ENCODE measurements at regions not wholly inside any gene's neighbourhood (a gene's known extent, or its start where the extent isn't known, plus 50 kb on each side); places are given as distances from the start of the nearest gene placed in this dataset.

DNA sequence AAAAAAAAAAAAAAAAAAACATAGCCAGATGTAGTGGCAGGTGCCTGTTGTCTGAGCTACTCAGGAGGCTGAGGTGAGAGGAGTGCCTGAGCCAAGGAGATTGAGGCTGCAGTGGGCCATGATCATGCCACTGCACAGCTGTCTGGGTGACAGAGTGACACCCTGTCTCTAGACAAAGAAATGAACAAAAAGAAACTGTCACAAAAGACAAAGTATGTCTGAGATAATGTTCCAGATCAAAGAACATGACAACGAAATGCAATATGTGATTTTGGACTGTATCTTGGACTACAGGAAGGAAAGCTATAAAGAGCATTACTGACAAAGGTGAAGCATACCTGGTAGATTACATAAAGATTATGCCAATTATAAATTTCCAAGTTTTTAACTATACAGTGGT, 862.8 kb downstream of the ROBO2 start:
- H3K4me1 ChIP-seq: no peaks in the 10 kb centered on the region
- no peak for DNase-seq
- in situ Hi-C loops (cut with MboI; ENCODE audit: low pct_ligation_motif_present in 1 of 4, low pct_unique_long_range_greater_than_20kb in 1 of 4, low sequenced_read_pairs in 3 of 4): no loop called here
- no peaks in the 10 kb centered on the region for H3K27me3 ChIP-seq
- H3K27ac ChIP-seq: no peak overlapping the region
- intact Hi-C loops (cut with DNase I; ENCODE audit: low total_unique reads): no loop called here
- no peak overlapping the region for H3K4me3 ChIP-seq
- no peaks in the 10 kb centered on the region for H3K9me3 ChIP-seq
- 61% methylated on average over 1 of the region's 1 CpG; no CpG with 5 or more reads in 1 of the 2 donors for WGBS, 2 donors (ENCODE audit: low coverage in 1 of 2)
- TF ChIP-seq POLR2AphosphoS5 (IDR thresholded peaks at IDR 0.05): no peak
- no peak for TF ChIP-seq POLR2A (IDR thresholded peaks at IDR 0.05)
- TF ChIP-seq, protein P1, sequence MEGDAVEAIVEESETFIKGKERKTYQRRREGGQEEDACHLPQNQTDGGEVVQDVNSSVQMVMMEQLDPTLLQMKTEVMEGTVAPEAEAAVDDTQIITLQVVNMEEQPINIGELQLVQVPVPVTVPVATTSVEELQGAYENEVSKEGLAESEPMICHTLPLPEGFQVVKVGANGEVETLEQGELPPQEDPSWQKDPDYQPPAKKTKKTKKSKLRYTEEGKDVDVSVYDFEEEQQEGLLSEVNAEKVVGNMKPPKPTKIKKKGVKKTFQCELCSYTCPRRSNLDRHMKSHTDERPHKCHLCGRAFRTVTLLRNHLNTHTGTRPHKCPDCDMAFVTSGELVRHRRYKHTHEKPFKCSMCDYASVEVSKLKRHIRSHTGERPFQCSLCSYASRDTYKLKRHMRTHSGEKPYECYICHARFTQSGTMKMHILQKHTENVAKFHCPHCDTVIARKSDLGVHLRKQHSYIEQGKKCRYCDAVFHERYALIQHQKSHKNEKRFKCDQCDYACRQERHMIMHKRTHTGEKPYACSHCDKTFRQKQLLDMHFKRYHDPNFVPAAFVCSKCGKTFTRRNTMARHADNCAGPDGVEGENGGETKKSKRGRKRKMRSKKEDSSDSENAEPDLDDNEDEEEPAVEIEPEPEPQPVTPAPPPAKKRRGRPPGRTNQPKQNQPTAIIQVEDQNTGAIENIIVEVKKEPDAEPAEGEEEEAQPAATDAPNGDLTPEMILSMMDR (IDR thresholded peaks at IDR 0.05): no peak
- TF ChIP-seq EP300 (IDR thresholded peaks at IDR 0.05; ENCODE audit: low read depth): no peak
- H3K36me3 ChIP-seq: no peaks in the 10 kb centered on the region

DNA sequence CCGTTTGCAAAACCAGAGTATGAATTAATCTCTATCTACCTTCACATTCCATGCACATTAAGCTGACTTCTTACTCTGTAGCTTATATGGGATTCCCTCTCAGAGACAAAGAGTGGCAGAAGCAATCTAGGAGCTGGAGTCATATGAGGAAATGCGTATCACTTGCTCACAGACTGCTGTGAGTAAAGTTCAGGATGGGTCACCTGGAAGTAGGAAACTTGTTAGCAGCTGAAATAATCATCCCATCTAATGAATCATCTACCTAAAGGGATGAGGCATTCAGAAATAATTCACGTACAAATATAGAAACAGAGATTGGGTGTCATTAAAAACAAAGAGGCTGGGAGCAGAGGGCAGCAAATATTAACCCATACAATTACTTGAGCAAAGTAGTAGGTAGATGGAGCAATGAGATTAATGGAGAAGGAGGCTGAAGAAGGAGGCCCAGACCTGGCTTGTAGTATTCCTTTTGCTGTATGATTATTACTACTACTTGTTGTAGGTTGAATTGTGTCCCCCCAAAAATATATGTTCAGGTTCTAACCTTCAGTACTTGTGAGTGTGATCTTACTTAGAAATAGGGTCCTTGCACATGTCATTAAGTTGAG, 866.3 kb downstream of the ROBO2 start:
- no peak overlapping the region for H3K27ac ChIP-seq
- no peaks in the 10 kb centered on the region for H3K9me3 ChIP-seq
- no peaks in the 10 kb centered on the region for H3K27me3 ChIP-seq
- no peaks in the 10 kb centered on the region for H3K36me3 ChIP-seq
- WGBS, 2 donors (ENCODE audit: low coverage in 1 of 2): 69 to 91% methylated on average over 3 of the region's 3 CpGs
- H3K4me3 ChIP-seq: no peak overlapping the region
- H3K4me1 ChIP-seq: no peaks in the 10 kb centered on the region
- TF ChIP-seq POLR2A (IDR thresholded peaks at IDR 0.05) (no peak), POLR2AphosphoS5 (IDR thresholded peaks at IDR 0.05) (no peak), EP300 (IDR thresholded peaks at IDR 0.05; ENCODE audit: low read depth) (no peak)
- TF ChIP-seq, protein P1 (IDR thresholded peaks at IDR 0.05): no peak
- in situ Hi-C loops (cut with MboI; ENCODE audit: low pct_ligation_motif_present in 1 of 4, low pct_unique_long_range_greater_than_20kb in 1 of 4, low sequenced_read_pairs in 3 of 4) (no loop called here), intact Hi-C loops (cut with DNase I; ENCODE audit: low total_unique reads) (loop anchor here (1.0 kb wide), 1 partner anchor 19 kb away; no protein-coding TSS in a partner anchor)
- no peak for DNase-seq

DNA sequence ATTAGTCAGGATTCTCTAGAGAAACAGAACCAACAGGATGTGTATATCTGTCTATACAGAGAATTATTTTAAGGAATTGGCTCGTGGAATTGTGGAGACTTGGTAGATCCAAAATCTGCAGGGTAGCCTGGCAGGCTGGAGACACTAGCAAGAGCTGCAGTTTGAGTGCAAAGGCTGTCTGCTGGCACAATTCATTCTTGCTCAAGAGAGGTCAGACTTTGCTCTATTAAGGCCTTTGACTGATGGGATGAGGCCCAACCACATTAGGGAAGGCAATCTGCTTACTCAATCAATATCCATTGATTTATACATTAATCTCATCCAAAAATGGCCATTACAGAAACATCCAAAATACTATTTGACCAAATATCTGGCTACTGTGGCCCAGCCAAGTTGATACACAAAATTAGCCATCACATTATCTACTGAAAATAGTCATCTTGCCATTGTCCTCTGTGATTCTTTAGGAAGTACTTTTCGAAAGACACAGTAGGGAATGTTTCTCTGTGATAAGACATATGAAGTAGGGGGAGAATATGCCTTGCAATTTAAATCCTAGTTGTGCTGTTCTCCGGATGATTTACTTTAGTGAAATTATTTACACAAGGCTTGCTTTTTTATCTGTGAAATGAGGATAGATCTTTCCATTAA, 873.8 kb downstream of the ROBO2 start:
- Histone ChIP-seq H3K27ac (no peak overlapping the region), H3K4me3 (no peak overlapping the region), H3K9me3 (no peaks in the 10 kb centered on the region), H3K27me3 (no peaks in the 10 kb centered on the region), H3K4me1 (no peaks in the 10 kb centered on the region), H3K36me3 (no peaks in the 10 kb centered on the region)
- intact Hi-C loops (cut with DNase I; ENCODE audit: low total_unique reads) (no loop called here), in situ Hi-C loops (cut with MboI; ENCODE audit: low pct_ligation_motif_present in 1 of 4, low pct_unique_long_range_greater_than_20kb in 1 of 4, low sequenced_read_pairs in 3 of 4) (no loop called here)
- DNase-seq: no peak
- TF ChIP-seq POLR2A (IDR thresholded peaks at IDR 0.05): no peak
- no peak for TF ChIP-seq POLR2AphosphoS5 (IDR thresholded peaks at IDR 0.05)
- TF ChIP-seq EP300 (IDR thresholded peaks at IDR 0.05; ENCODE audit: low read depth): no peak
- TF ChIP-seq, protein P1 (IDR thresholded peaks at IDR 0.05): no peak
- WGBS, 2 donors (ENCODE audit: low coverage in 1 of 2): 73 to 83% methylated on average over 2 to 3 of the region's 3 CpGs

DNA sequence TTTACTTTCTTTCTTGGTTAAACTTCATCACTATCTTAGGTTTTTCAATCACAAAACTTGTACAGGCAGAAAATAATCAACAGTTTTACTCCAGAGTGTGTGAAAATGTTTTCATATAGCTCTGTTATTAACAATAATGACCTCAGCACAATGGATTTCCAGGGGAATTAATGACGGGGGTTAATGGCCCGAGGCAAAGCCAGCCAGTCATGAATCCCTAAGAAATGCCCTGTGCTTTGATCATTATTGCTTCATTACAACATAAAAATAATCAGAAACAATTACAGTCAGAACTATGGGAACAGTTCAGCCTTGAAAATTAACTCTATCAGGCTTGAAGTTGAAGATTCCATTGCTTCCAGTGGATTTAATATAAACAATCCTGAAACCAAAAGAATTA, 875.4 kb downstream of the ROBO2 start:
- Histone ChIP-seq H3K27ac (no peak overlapping the region), H3K4me3 (no peak overlapping the region), H3K27me3 (no peaks in the 10 kb centered on the region), H3K9me3 (no peaks in the 10 kb centered on the region), H3K36me3 (no peaks in the 10 kb centered on the region), H3K4me1 (no peaks in the 10 kb centered on the region)
- intact Hi-C loops (cut with DNase I; ENCODE audit: low total_unique reads) (no loop called here), in situ Hi-C loops (cut with MboI; ENCODE audit: low pct_ligation_motif_present in 1 of 4, low pct_unique_long_range_greater_than_20kb in 1 of 4, low sequenced_read_pairs in 3 of 4) (no loop called here)
- TF ChIP-seq POLR2AphosphoS5 (IDR thresholded peaks at IDR 0.05) (no peak), POLR2A (IDR thresholded peaks at IDR 0.05) (no peak)
- TF ChIP-seq, protein P1 (IDR thresholded peaks at IDR 0.05): no peak
- WGBS, 2 donors (ENCODE audit: low coverage in 1 of 2): 70 to 83% methylated on average over 2 of the region's 2 CpGs
- no peak for DNase-seq

Measured in transverse colon (tissue), 4 donors.